ENCODE measurements at regions not wholly inside any gene's neighbourhood (a gene's known extent, or its start where the extent isn't known, plus 50 kb on each side); places are given as distances from the start of the nearest gene placed in this dataset.

GRCh38 chr13:109900320-109900719, 113.9 kb upstream of the IRS2 start:
- no peak overlapping the region for H3K9ac ChIP-seq (ENCODE audit: low read length)
- no peak overlapping the region for H2BK120ac ChIP-seq (ENCODE audit: low read depth, low read length)
- peak; percentile 57 for DNase-seq
- H3K36me3 ChIP-seq (ENCODE audit: control insufficient read depth, insufficient read depth, low read length): no peaks in the 10 kb centered on the region
- WGBS (ENCODE audit: extremely low coverage, insufficient coverage, low lambda C conversion rate): no CpG with 5 or more reads among the region's 6 CpGs
- no peak overlapping the region for H3K18ac ChIP-seq (ENCODE audit: low read length)
- H3K56ac ChIP-seq (ENCODE audit: low read length): no peak overlapping the region
- H3K79me1 ChIP-seq (ENCODE audit: low read length): no peaks in the 10 kb centered on the region
- no peak overlapping the region for H3K23ac ChIP-seq (ENCODE audit: low read length)
- H4K5ac ChIP-seq (ENCODE audit: low read length): no peak overlapping the region
- H3K4ac ChIP-seq (ENCODE audit: low read depth, low read length): no peak overlapping the region
- H2BK15ac ChIP-seq (replicated peaks; ENCODE audit: low read depth): no peak overlapping the region
- H3K4me3 ChIP-seq (ENCODE audit: low read length): no peak overlapping the region
- no peak overlapping the region for H4K8ac ChIP-seq (ENCODE audit: low read depth, low read length)
- H2BK5ac ChIP-seq (ENCODE audit: low read length): peak overlapping the region; percentile 4
- H3K79me2 ChIP-seq (ENCODE audit: control insufficient read depth, insufficient read depth, low read length): no peaks in the 10 kb centered on the region
- peak overlapping the region; percentile 14 for H3K4me2 ChIP-seq (ENCODE audit: low read length)
- H2AK5ac ChIP-seq (ENCODE audit: low read length): no peak overlapping the region
- H3K4me1 ChIP-seq (ENCODE audit: control insufficient read depth, low read depth, low read length): no peaks in the 10 kb centered on the region
- H3K27me3 ChIP-seq (ENCODE audit: insufficient read depth, low read length, poor library complexity): no peaks in the 10 kb centered on the region
- peak overlapping the region; percentile 34 for H3K27ac ChIP-seq (ENCODE audit: low read depth, low read length)

GRCh38 chr13:109899748-109900147, 113.4 kb upstream of the IRS2 start:
- Histone ChIP-seq H3K18ac (ENCODE audit: low read length) (no peak overlapping the region), H3K4me1 (ENCODE audit: control insufficient read depth, low read depth, low read length) (no peaks in the 10 kb centered on the region), H3K23ac (ENCODE audit: low read length) (no peak overlapping the region), H3K79me2 (ENCODE audit: control insufficient read depth, insufficient read depth, low read length) (no peaks in the 10 kb centered on the region), H3K4ac (ENCODE audit: low read depth, low read length) (no peak overlapping the region), H4K8ac (ENCODE audit: low read depth, low read length) (no peak overlapping the region), H3K9ac (ENCODE audit: low read length) (no peak overlapping the region), H3K56ac (ENCODE audit: low read length) (no peak overlapping the region), H3K4me2 (ENCODE audit: low read length) (no peak overlapping the region), H3K79me1 (ENCODE audit: low read length) (no peaks in the 10 kb centered on the region), H2BK15ac (replicated peaks; ENCODE audit: low read depth) (no peak overlapping the region), H2AK5ac (ENCODE audit: low read length) (no peak overlapping the region), H2BK120ac (ENCODE audit: low read depth, low read length) (no peak overlapping the region), H2BK5ac (ENCODE audit: low read length) (no peak overlapping the region), H4K5ac (ENCODE audit: low read length) (no peak overlapping the region), H3K36me3 (ENCODE audit: control insufficient read depth, insufficient read depth, low read length) (no peaks in the 10 kb centered on the region), H3K27me3 (ENCODE audit: insufficient read depth, low read length, poor library complexity) (no peaks in the 10 kb centered on the region), H3K4me3 (ENCODE audit: low read length) (no peak overlapping the region), H3K27ac (ENCODE audit: low read depth, low read length) (no peak overlapping the region)
- DNase-seq: no peak
- no CpG with 5 or more reads among the region's 3 CpGs for WGBS (ENCODE audit: extremely low coverage, insufficient coverage, low lambda C conversion rate)

- H2AK5ac ChIP-seq (ENCODE audit: low read length): no peak overlapping the region
- no peak overlapping the region for H3K23ac ChIP-seq (ENCODE audit: low read length)
- H2BK120ac ChIP-seq (ENCODE audit: low read depth, low read length): no peak overlapping the region
- no peak overlapping the region for H2BK15ac ChIP-seq (replicated peaks; ENCODE audit: low read depth)
- no peak for DNase-seq
- no peak overlapping the region for H2BK5ac ChIP-seq (ENCODE audit: low read length)
- H3K18ac ChIP-seq (ENCODE audit: low read length): no peak overlapping the region
- H4K5ac ChIP-seq (ENCODE audit: low read length): no peak overlapping the region
- H3K79me1 ChIP-seq (ENCODE audit: low read length): no peaks in the 10 kb centered on the region
- no peak overlapping the region for H3K9ac ChIP-seq (ENCODE audit: low read length)
- H3K4me1 ChIP-seq (ENCODE audit: control insufficient read depth, low read depth, low read length): no peaks in the 10 kb centered on the region
- no peak overlapping the region for H3K4me2 ChIP-seq (ENCODE audit: low read length)
- no peak overlapping the region for H4K8ac ChIP-seq (ENCODE audit: low read depth, low read length)
- no peak overlapping the region for H3K4me3 ChIP-seq (ENCODE audit: low read length)
- no peak overlapping the region for H3K4ac ChIP-seq (ENCODE audit: low read depth, low read length)
- H3K79me2 ChIP-seq (ENCODE audit: control insufficient read depth, insufficient read depth, low read length): no peaks in the 10 kb centered on the region
- no CpG with 5 or more reads among the region's 3 CpGs for WGBS (ENCODE audit: extremely low coverage, insufficient coverage, low lambda C conversion rate)
- no peaks in the 10 kb centered on the region for H3K27me3 ChIP-seq (ENCODE audit: insufficient read depth, low read length, poor library complexity)
- H3K36me3 ChIP-seq (ENCODE audit: control insufficient read depth, insufficient read depth, low read length): no peaks in the 10 kb centered on the region
- H3K27ac ChIP-seq (ENCODE audit: low read depth, low read length): no peak overlapping the region
- no peak overlapping the region for H3K56ac ChIP-seq (ENCODE audit: low read length)
Observed at GRCh38 chr13:109899316-109899715, 112.9 kb upstream of the IRS2 start.

GRCh38 chr13:109897988-109898624, 111.7 kb upstream of the IRS2 start:
- Histone ChIP-seq H3K79me2 (ENCODE audit: control insufficient read depth, insufficient read depth, low read length) (no peaks in the 10 kb centered on the region), H4K8ac (ENCODE audit: low read depth, low read length) (no peak overlapping the region), H3K9ac (ENCODE audit: low read length) (no peak overlapping the region), H3K27me3 (ENCODE audit: insufficient read depth, low read length, poor library complexity) (no peaks in the 10 kb centered on the region), H3K4me2 (ENCODE audit: low read length) (no peak overlapping the region), H3K4me3 (ENCODE audit: low read length) (no peak overlapping the region), H3K4me1 (ENCODE audit: control insufficient read depth, low read depth, low read length) (no peaks in the 10 kb centered on the region), H4K5ac (ENCODE audit: low read length) (no peak overlapping the region), H2BK5ac (ENCODE audit: low read length) (no peak overlapping the region), H3K18ac (ENCODE audit: low read length) (no peak overlapping the region), H3K56ac (ENCODE audit: low read length) (no peak overlapping the region), H3K4ac (ENCODE audit: low read depth, low read length) (no peak overlapping the region), H3K79me1 (ENCODE audit: low read length) (no peaks in the 10 kb centered on the region), H2BK120ac (ENCODE audit: low read depth, low read length) (no peak overlapping the region), H2AK5ac (ENCODE audit: low read length) (no peak overlapping the region), H2BK15ac (replicated peaks; ENCODE audit: low read depth) (no peak overlapping the region), H3K23ac (ENCODE audit: low read length) (no peak overlapping the region), H3K27ac (ENCODE audit: low read depth, low read length) (no peak overlapping the region), H3K36me3 (ENCODE audit: control insufficient read depth, insufficient read depth, low read length) (no peaks in the 10 kb centered on the region)
- no CpG with 5 or more reads among the region's 5 CpGs for WGBS (ENCODE audit: extremely low coverage, insufficient coverage, low lambda C conversion rate)
- DNase-seq: no peak

- Histone ChIP-seq H3K4me1 (ENCODE audit: control insufficient read depth, low read depth, low read length) (no peaks in the 10 kb centered on the region), H3K36me3 (ENCODE audit: control insufficient read depth, insufficient read depth, low read length) (no peaks in the 10 kb centered on the region), H3K27me3 (ENCODE audit: insufficient read depth, low read length, poor library complexity) (no peaks in the 10 kb centered on the region), H3K27ac (ENCODE audit: low read depth, low read length) (no peak overlapping the region), H2BK15ac (replicated peaks; ENCODE audit: low read depth) (no peak overlapping the region), H3K9ac (ENCODE audit: low read length) (no peak overlapping the region), H3K4me2 (ENCODE audit: low read length) (no peak overlapping the region), H3K79me1 (ENCODE audit: low read length) (no peaks in the 10 kb centered on the region), H4K8ac (ENCODE audit: low read depth, low read length) (no peak overlapping the region), H3K4me3 (ENCODE audit: low read length) (no peak overlapping the region), H4K5ac (ENCODE audit: low read length) (no peak overlapping the region), H3K23ac (ENCODE audit: low read length) (no peak overlapping the region), H3K4ac (ENCODE audit: low read depth, low read length) (no peak overlapping the region), H3K56ac (ENCODE audit: low read length) (no peak overlapping the region), H3K18ac (ENCODE audit: low read length) (no peak overlapping the region), H2AK5ac (ENCODE audit: low read length) (no peak overlapping the region), H2BK5ac (ENCODE audit: low read length) (no peak overlapping the region), H3K79me2 (ENCODE audit: control insufficient read depth, insufficient read depth, low read length) (no peaks in the 10 kb centered on the region), H2BK120ac (ENCODE audit: low read depth, low read length) (no peak overlapping the region)
- DNase-seq: no peak
- no CpG with 5 or more reads among the region's 2 CpGs for WGBS (ENCODE audit: extremely low coverage, insufficient coverage, low lambda C conversion rate)
Observed at GRCh38 chr13:109892101-109892500, 105.7 kb upstream of the IRS2 start.

GRCh38 chr13:109885235-109885634, 98.9 kb upstream of the IRS2 start:
- no peak overlapping the region for H2BK120ac ChIP-seq (ENCODE audit: low read depth, low read length)
- H3K18ac ChIP-seq (ENCODE audit: low read length): no peak overlapping the region
- H3K79me1 ChIP-seq (ENCODE audit: low read length): no peaks in the 10 kb centered on the region
- no peak overlapping the region for H4K5ac ChIP-seq (ENCODE audit: low read length)
- H3K27me3 ChIP-seq (ENCODE audit: insufficient read depth, low read length, poor library complexity): no peaks in the 10 kb centered on the region
- no peak overlapping the region for H3K27ac ChIP-seq (ENCODE audit: low read depth, low read length)
- H2AK5ac ChIP-seq (ENCODE audit: low read length): no peak overlapping the region
- no peak overlapping the region for H2BK5ac ChIP-seq (ENCODE audit: low read length)
- no peaks in the 10 kb centered on the region for H3K79me2 ChIP-seq (ENCODE audit: control insufficient read depth, insufficient read depth, low read length)
- H3K4me1 ChIP-seq (ENCODE audit: control insufficient read depth, low read depth, low read length): no peaks in the 10 kb centered on the region
- no peak overlapping the region for H3K4me3 ChIP-seq (ENCODE audit: low read length)
- no peak overlapping the region for H4K8ac ChIP-seq (ENCODE audit: low read depth, low read length)
- no peak overlapping the region for H2BK15ac ChIP-seq (replicated peaks; ENCODE audit: low read depth)
- H3K56ac ChIP-seq (ENCODE audit: low read length): no peak overlapping the region
- H3K9ac ChIP-seq (ENCODE audit: low read length): no peak overlapping the region
- no CpG with 5 or more reads among the region's 4 CpGs for WGBS (ENCODE audit: extremely low coverage, insufficient coverage, low lambda C conversion rate)
- no peak overlapping the region for H3K23ac ChIP-seq (ENCODE audit: low read length)
- no peak for DNase-seq
- H3K4me2 ChIP-seq (ENCODE audit: low read length): no peak overlapping the region
- H3K36me3 ChIP-seq (ENCODE audit: control insufficient read depth, insufficient read depth, low read length): no peaks in the 10 kb centered on the region
- H3K4ac ChIP-seq (ENCODE audit: low read depth, low read length): no peak overlapping the region
